ENCODE measurements at regions not wholly inside any gene's neighbourhood (a gene's known extent, or its start where the extent isn't known, plus 50 kb on each side); places are given as distances from the start of the nearest gene placed in this dataset.

GRCh38 chr21:17433730-17434129 lies 79.1 kb upstream of the CXADR start (continued):
- TF ChIP-seq JUNB (IDR thresholded peaks at IDR 0.05; ENCODE audit: unreplicated experiment), result no peak
- TF ChIP-seq CTCF (conservative IDR thresholded peaks at IDR 0.05; ENCODE audit: low read depth in 2 of 2), result no peak

GRCh38 chr21:17435565-17436543 lies 77.0 kb upstream of the CXADR start:
- Histone ChIP-seq H3K4me2 (no peak overlapping the region), H3K4me3 (no peak overlapping the region), H4K20me1 (replicated peaks; ENCODE audit: insufficient read depth) (no peaks in the 10 kb centered on the region), H3K79me2 (replicated peaks; ENCODE audit: insufficient read depth) (no peaks in the 10 kb centered on the region), H3K4me1 (ENCODE audit: insufficient read depth) (peaks cover 18% of the 10 kb centered on the region), H3K27ac (ENCODE audit: low read depth) (no peak overlapping the region), H3K36me3 (ENCODE audit: insufficient read depth) (no peaks in the 10 kb centered on the region), H3K27me3 (ENCODE audit: insufficient read depth) (no peaks in the 10 kb centered on the region), H3K9me2 (ENCODE audit: insufficient read depth) (no peaks in the 10 kb centered on the region), H2AFZ (no peak overlapping the region; the same call in 1 of the 2 replicates), H3F3A (replicated peaks; ENCODE audit: low read depth) (no peaks in the 10 kb centered on the region)
- peaks cover 7% of the 10 kb centered on the region for H3K27me3 Mint-ChIP-seq (ENCODE audit: insufficient read depth, low read depth, poor library complexity)
- H3K27ac Mint-ChIP-seq, result no peak overlapping the region
- DNase-seq (ENCODE audit: low spot score) (no peak), ATAC-seq (no peak)
- no peaks in the 10 kb centered on the region for H3K36me3 Mint-ChIP-seq (ENCODE audit: low read depth)
- peaks cover 38% of the 10 kb centered on the region for H3K4me1 Mint-ChIP-seq
- H3K4me3 Mint-ChIP-seq, result no peak overlapping the region
- H3K9me3 Mint-ChIP-seq, result no peaks in the 10 kb centered on the region
- TF ChIP-seq EZH2phosphoT487 (IDR thresholded peaks at IDR 0.05; ENCODE audit: unreplicated experiment) (no peak), ETS1 (IDR thresholded peaks at IDR 0.05) (no peak), STAT1 (IDR thresholded peaks at IDR 0.05; ENCODE audit: unreplicated experiment) (no peak), CREB1 (CRISPR knock-in tag; IDR thresholded peaks at IDR 0.05; ENCODE audit: low read depth) (no peak), EZH2 (IDR thresholded peaks at IDR 0.05; ENCODE audit: low read depth, unreplicated experiment) (no peak), JUNB (IDR thresholded peaks at IDR 0.05; ENCODE audit: unreplicated experiment) (no peak), NANOG (IDR thresholded peaks at IDR 0.05; ENCODE audit: borderline replicate concordance) (no peak), ZNF114 (CRISPR knock-in tag; IDR thresholded peaks at IDR 0.05) (no peak), ZNF462 (CRISPR knock-in tag; IDR thresholded peaks at IDR 0.05) (no peak)
- TF ChIP-seq, protein P1, sequence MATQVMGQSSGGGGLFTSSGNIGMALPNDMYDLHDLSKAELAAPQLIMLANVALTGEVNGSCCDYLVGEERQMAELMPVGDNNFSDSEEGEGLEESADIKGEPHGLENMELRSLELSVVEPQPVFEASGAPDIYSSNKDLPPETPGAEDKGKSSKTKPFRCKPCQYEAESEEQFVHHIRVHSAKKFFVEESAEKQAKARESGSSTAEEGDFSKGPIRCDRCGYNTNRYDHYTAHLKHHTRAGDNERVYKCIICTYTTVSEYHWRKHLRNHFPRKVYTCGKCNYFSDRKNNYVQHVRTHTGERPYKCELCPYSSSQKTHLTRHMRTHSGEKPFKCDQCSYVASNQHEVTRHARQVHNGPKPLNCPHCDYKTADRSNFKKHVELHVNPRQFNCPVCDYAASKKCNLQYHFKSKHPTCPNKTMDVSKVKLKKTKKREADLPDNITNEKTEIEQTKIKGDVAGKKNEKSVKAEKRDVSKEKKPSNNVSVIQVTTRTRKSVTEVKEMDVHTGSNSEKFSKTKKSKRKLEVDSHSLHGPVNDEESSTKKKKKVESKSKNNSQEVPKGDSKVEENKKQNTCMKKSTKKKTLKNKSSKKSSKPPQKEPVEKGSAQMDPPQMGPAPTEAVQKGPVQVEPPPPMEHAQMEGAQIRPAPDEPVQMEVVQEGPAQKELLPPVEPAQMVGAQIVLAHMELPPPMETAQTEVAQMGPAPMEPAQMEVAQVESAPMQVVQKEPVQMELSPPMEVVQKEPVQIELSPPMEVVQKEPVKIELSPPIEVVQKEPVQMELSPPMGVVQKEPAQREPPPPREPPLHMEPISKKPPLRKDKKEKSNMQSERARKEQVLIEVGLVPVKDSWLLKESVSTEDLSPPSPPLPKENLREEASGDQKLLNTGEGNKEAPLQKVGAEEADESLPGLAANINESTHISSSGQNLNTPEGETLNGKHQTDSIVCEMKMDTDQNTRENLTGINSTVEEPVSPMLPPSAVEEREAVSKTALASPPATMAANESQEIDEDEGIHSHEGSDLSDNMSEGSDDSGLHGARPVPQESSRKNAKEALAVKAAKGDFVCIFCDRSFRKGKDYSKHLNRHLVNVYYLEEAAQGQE (IDR thresholded peaks at IDR 0.05; ENCODE audit: unreplicated experiment), result no peak

Measured in GM23338 (cell line).